Astrocyte (in vitro differentiated cells and primary cell): ENCODE measurements at regions not wholly inside any gene's neighbourhood (a gene's known extent, or its start where the extent isn't known, plus 50 kb on each side); places are given as distances from the start of the nearest gene placed in this dataset.

Experiments used
- EZH2 ChIP-seq: IDR thresholded peaks from 2 replicates; pipeline ENCODE4 v1.6.1; 2012; ENCODE audit warnings: mild to moderate bottlenecking, low read length, inconsistent platforms; ENCODE audit not compliant: insufficient read depth
- TF ChIP-seq, protein P1 (sequence below): IDR thresholded peaks from 2 replicates; pipeline ENCODE4 v1.5.1; 2011; ENCODE audit warnings: low read depth, mild to moderate bottlenecking, inconsistent platforms, low read length, moderate library complexity; ENCODE audit not compliant: insufficient read depth

- TF ChIP-seq, protein P1, sequence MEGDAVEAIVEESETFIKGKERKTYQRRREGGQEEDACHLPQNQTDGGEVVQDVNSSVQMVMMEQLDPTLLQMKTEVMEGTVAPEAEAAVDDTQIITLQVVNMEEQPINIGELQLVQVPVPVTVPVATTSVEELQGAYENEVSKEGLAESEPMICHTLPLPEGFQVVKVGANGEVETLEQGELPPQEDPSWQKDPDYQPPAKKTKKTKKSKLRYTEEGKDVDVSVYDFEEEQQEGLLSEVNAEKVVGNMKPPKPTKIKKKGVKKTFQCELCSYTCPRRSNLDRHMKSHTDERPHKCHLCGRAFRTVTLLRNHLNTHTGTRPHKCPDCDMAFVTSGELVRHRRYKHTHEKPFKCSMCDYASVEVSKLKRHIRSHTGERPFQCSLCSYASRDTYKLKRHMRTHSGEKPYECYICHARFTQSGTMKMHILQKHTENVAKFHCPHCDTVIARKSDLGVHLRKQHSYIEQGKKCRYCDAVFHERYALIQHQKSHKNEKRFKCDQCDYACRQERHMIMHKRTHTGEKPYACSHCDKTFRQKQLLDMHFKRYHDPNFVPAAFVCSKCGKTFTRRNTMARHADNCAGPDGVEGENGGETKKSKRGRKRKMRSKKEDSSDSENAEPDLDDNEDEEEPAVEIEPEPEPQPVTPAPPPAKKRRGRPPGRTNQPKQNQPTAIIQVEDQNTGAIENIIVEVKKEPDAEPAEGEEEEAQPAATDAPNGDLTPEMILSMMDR = no peak
- TF ChIP-seq EZH2 = no peak
These were observed 111.8 kb upstream of the SLC35F1 start for GRCh38 chr6:117795234-117795633.
